Islet of Langerhans (tissue), 1 donor: ENCODE measurements at regions not wholly inside any gene's neighbourhood (a gene's known extent, or its start where the extent isn't known, plus 50 kb on each side); places are given as distances from the start of the nearest gene placed in this dataset.

Experiments
- FAIRE-seq: peaks from one replicate; lab custom pipeline; 2011; peaks lifted over from hg19 to GRCh38; lab: Jason Lieb, UNC

GRCh38 chr2:121969166-121969565, 213.7 kb downstream of the TSN start:
- FAIRE-seq: no peak

DNA sequence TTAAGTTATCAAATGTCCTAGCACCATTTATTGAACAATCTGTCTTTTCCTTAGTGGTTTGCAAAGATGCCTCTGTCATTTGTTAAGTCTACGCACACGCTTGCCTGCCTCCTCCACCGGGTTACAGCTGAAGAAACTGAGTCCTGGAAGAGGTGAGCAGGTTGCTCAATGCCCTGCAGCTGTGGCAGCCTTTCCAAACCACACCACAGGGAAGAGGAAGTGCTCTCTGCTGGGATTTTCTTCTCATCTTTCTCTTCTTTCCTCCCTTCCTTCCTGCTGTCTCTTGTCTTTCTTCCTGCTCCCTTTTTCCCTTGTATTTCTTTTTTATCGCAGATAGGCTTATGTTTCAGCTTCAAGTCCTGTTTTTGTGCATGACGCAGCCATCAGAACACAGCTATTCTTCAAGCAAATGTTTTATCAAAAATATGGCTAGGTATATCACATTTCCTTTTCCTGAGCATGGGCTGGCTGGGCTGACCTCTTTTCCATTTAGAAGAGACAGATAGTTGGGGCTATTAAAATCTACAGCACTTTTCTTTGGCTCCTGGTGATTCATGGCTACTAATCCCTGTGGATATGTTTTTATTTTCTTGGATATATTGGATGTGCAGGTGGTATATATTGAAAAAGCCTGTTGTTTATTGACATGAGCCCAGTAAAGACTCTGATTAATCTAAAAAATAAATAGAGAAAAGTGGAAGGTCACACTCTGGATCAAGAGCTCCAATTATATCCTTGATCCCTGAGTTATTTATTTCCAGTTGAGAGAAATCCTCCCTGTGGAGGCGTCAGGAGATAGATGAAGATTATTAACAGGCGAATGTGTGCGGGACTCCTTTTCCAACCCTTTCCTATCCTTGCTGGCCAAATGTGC, 214.6 kb downstream of the TSN start:
- no peak for FAIRE-seq

- no peak for FAIRE-seq
These were observed 216.8 kb downstream of the TSN start for GRCh38 chr2:121972203-121972602.

- FAIRE-seq: peak; percentile 90
These were observed 219.6 kb downstream of the TSN start for GRCh38 chr2:121974897-121975661.

DNA sequence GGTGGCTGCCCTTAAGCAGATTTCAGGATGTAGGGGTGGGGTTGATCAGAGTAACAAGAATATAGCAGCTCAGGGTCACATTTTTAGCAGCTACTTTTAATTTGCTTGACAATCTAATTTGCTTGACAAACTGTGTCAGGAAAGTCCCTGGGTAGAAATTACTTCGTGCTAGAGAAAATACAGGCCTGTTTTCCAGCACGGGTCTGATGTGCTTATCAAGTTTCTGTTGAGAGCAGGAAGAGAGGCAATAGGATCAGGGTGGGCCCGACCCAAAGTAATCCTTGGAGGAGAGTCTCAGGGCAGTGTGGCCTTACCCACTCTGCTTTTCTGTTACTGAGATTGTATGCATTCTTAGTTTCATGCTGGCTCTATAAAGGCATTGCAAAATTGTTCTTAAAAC, 221.5 kb downstream of the TSN start:
- FAIRE-seq: no peak

GRCh38 chr2:121977326-121977725, 221.9 kb downstream of the TSN start:
- FAIRE-seq: no peak

GRCh38 chr2:121992700-121993099, 237.2 kb downstream of the TSN start:
- no peak for FAIRE-seq

DNA sequence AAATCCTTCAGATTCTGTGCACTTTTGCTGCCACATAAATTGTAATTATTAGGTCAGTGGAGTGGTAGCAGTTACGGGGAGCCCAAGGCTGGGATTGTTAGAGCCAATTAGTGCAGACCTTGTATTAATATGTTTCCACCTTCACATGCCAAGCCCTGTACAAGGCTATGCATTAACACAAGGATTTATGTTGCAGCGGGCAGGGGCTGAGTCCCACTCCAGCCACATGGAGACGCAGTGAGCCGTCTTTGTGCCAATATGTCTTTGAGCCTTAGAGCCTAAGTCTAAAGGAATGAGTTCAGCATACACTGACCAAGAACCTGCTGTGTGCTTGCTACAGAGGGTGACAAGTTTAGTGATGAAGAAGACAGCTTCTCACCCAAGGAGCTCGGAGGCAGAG, 238.2 kb downstream of the TSN start:
- no peak for FAIRE-seq

GRCh38 chr2:121994238-121995206, 239.1 kb downstream of the TSN start:
- no peak for FAIRE-seq

DNA sequence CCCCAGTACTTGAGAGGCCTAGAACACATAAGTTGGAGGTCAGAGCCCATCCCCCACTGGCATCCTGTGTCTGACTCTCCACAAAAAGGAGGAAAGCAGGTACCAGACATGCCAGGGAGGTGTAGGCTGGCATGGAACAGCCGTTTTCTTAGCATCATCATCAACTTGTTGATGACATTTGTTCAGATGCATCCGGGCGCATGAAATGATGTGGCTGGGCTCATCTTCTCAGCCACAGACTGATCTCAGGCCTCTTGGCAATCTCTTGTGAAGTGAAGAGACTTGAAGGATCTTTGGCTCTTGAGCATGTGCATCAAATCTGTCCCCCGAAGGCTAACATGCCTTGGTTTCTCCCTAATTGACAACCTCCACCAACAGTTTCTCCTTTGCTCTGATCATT, 243.3 kb downstream of the TSN start:
- FAIRE-seq: no peak

GRCh38 chr2:121999264-121999663, 243.8 kb downstream of the TSN start:
- FAIRE-seq: no peak

DNA sequence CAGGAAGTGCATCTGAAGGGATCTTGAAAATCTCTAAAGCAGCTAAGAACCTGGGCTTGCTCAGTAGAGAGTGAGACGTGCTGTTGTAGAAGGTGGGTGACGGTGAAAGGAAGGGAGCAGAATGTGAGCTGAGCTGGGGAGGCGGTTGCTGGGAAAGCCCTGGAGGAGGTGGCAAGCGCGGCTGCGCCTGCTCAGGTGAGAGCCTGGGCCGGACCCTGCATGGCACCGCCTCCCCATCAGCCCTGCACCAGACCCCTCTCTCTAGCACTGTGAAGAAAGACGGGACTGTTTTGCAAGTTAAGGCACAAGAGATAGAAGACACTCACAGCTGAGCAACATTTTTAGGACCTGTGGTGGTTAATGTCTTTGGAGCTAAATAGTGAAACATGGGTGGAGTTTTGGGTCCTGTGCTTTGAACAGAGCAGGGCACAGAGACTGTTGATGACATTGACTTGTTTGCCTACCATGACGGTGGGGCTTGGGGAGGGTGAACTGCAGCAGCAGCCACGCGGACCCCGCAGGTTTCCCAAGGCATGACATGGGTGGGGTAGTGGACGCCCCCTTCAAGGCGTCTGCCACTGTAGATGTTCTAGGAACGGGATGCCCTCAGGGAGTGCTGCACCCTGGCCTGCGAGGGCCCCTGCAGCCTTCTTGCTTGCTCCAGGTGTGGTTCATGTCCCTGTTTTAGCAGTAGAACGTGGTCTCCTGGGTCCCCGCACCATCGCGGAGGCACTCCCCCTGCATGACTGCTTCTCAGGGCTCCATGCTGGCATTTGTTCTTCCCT, 245.3 kb downstream of the TSN start:
- FAIRE-seq: no peak

DNA sequence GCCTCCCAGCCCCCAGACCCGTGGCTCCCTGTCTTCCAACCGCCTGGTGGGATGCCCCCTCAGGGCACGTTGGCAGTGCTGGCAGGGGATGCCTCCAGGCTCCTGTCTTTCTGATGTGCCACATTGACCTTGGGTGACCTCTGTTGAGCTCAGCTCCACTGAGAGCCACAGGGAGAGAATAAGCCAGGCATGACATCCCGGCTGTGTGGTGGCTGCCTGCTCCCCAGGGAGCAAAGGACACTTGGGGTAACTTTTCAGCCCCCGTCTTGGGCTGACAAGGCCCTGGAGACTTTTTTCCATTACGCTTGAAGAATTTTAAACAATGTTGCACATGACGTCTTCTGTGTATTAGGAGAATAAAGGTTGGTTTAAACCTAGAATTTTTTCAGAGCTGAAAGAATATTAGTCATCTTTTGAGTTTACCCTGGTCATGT, 246.0 kb downstream of the TSN start:
- FAIRE-seq: no peak

DNA sequence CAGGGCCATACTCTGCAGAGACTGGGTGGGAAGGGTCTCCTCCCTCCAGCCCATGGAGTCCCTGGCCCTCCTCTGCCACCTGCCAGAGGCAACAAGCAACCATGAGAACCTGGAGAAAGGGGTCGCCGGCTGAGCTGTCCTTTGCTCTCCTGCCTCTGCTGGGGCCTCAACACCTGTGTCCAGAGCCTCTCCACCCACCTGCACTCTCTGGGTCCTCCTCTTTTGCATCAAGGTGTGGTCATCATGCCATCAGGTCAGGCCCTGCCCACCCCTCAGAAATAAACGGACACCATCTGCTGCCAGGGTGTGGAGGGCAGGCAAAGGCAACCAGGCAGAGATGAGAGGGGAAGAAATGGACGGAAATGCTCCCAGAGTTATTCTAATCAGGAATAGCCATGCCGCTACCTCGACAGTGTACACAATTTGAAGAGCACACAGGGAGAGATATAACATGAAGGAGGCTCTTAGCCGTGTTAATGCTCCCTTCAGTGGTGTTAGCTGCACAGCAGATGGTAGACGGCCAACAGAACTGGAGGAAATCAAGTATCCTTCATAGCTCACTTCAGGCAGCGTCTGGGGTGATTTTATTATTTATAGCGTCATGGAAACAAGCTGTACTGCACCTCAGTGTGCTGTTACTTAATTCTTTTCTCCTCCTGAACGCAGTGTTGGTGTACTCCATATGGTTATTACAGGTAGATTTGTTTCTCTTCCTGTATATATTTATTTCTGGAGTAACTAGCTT, 247.9 kb downstream of the TSN start:
- no peak for FAIRE-seq

- no peak for FAIRE-seq
These were observed 251.7 kb downstream of the TSN start for GRCh38 chr2:122007126-122007525.

- FAIRE-seq: no peak
These were observed 252.1 kb downstream of the TSN start for GRCh38 chr2:122007577-122007976.

DNA sequence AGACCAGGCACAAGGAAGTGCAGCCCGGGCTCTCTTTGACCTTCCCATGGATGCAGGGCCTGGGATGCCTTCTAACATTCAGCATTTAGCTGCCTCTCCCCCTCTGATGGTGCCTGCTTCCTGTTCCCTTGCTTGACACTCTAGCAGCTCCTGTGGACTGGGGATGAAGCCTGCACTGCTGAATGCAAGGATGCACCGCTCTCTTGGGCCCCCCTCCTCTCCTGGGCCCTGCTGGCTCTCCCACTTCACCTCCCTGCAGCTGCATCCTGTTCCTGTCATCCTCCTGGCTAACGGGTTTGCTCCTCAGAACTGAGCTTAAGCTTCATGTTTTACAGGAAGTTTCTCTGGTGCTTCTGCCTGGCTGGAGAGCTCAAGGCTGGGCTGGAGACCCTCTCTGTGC, 254.1 kb downstream of the TSN start:
- no peak for FAIRE-seq

- FAIRE-seq: no peak
These were observed 256.2 kb downstream of the TSN start for GRCh38 chr2:122011493-122012270.

DNA sequence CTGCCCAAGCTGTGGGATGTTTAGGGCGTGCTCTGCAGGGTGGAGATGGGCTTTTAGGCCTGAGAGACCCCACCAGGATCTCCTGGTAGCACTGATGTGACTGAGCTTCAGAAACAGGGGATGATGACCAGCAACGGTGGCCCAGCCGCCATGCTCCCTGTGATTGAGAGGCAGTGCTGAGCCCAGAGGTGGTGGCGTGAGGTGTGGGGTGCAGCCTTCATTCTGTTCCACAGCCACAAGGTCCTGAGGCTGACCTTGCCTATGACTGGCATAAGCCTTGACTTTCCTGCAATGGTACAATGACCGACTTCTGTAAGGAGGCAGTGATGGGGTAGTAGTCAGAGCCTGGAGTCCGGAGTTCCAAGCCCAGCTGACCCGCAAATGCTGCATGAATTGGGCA, 263.3 kb downstream of the TSN start:
- FAIRE-seq: no peak

DNA sequence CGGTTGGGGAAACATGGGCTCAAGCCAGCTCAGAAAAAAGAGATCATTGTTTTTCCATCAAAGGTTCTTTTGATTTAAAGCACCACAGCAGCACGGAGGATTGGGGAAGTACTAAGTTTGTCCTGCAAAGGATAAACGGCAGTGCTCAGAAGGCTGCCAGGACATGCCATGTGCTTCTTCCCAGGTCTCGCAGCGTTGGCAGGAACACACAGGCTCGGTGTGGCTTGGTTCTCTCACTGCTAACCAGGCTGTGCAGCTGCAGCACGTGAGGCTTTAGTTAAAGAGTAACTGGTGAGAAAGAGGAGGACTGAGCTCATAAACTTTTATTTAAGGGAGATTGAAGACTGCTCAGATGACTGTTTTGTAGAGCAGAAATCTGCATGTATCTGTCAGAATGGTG, 264.3 kb downstream of the TSN start:
- no peak for FAIRE-seq
